HUES6 (cell line): ENCODE measurements at regions not wholly inside any gene's neighbourhood (a gene's known extent, or its start where the extent isn't known, plus 50 kb on each side); places are given as distances from the start of the nearest gene placed in this dataset.

Experiments
- H3K27ac ChIP-seq: 2 replicates; pipeline ENCODE4 v1.7.0; 2013; ENCODE audit warnings: low read depth, mild to moderate bottlenecking, low read length, inconsistent platforms
- H3K27me3 ChIP-seq: 2 replicates; pipeline ENCODE4 v1.6.1; 2013; ENCODE audit warnings: low read length; ENCODE audit not compliant: control insufficient read depth, insufficient read depth
- H3K36me3 ChIP-seq: 2 replicates; pipeline ENCODE4 v1.6.1; 2013; ENCODE audit warnings: low read length; ENCODE audit not compliant: control insufficient read depth, insufficient read depth
- H3K4me1 ChIP-seq: 2 replicates; pipeline ENCODE4 v1.6.1; 2013; ENCODE audit warnings: low read length; ENCODE audit not compliant: control insufficient read depth, insufficient read depth
- H3K4me3 ChIP-seq: 2 replicates; pipeline ENCODE4 v1.5.1; 2013; ENCODE audit warnings: low read depth, low read length
- H3K9ac ChIP-seq: one replicate; pipeline ENCODE4 v1.6.1; 2013; ENCODE audit warnings: mild to moderate bottlenecking, low read length
- H3K9me3 ChIP-seq: 2 replicates; pipeline ENCODE4 v1.6.1; 2013; ENCODE audit warnings: low read depth, low read length; ENCODE audit not compliant: control insufficient read depth, insufficient read depth

DNA sequence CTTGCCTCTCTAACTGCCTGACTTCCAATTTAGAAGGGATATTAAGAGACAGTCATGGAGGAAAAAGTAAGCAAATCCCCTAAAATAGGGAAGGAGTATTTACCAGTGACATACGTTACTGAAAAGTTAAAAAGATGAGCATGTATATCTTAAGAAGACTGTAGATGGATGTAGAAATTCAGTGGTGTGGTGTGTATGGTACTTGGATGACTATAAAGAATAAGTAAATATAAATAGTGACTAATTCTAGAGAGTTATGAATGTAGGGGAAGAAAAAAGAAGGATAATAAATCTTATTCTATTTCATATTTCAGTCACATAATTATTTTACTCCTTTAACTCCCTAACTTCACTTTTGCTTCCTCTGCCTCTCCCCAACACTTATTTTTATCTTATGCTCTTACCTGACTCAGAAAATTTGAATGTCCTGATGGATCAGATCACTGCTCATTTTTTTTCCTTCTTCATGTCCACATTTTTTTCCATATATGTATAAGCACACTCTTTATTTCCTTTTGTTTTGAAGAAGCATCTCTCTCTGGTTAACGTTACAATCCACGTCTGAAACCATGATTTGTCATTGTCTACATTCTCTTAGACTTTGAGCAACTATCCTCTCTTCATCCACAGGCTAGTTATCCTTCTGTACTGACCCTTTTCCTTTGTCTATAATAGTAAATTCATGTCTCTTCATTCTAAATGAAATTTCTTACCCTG lies 422.7 kb upstream of the SYT1 start:
- Histone ChIP-seq H3K36me3 (no peaks in the 10 kb centered on the region), H3K9me3 (no peaks in the 10 kb centered on the region), H3K9ac (no peak overlapping the region), H3K27ac (no peak overlapping the region), H3K4me3 (no peak overlapping the region), H3K27me3 (no peaks in the 10 kb centered on the region), H3K4me1 (no peaks in the 10 kb centered on the region)

DNA sequence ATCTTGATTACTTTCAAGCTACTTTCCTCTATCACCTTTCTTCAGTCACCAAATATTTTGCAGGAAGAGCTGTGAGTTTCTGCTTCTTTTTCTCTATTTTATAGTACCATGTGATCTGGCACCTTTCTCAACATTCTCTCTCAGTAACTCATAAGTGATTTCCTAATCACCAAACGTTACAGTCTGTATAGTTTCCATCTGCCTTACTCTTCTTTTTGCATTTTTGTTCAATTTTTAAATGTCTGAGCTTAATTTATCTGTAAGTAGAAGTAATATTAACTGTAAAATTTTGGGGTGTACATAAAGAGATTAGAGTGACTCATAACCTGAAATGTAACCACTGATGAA lies 422.1 kb upstream of the SYT1 start:
- H3K9me3 ChIP-seq: no peaks in the 10 kb centered on the region
- H3K27me3 ChIP-seq: no peaks in the 10 kb centered on the region
- H3K27ac ChIP-seq: no peak overlapping the region
- H3K36me3 ChIP-seq: no peaks in the 10 kb centered on the region
- no peak overlapping the region for H3K4me3 ChIP-seq
- H3K4me1 ChIP-seq: no peaks in the 10 kb centered on the region
- H3K9ac ChIP-seq: no peak overlapping the region

DNA sequence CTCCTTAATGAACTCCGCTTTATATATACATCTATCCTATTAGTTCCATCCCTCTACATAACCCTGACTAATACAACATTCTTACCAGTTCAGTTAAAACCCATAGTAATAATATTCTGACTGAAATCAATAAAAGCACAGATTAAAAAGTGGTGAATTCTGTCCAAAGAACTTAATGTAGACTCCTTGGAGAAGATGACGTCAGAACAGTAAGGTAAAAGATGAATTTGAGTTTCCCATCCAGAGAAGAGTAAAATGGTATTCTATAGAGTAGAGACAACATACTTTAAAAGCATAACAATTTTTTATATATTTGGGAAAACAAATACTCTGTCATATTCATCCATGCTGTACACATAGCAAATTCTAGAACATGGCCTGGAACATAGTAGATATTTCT lies 418.0 kb upstream of the SYT1 start:
- H3K4me3 ChIP-seq: no peak overlapping the region
- no peaks in the 10 kb centered on the region for H3K36me3 ChIP-seq
- no peaks in the 10 kb centered on the region for H3K4me1 ChIP-seq

DNA sequence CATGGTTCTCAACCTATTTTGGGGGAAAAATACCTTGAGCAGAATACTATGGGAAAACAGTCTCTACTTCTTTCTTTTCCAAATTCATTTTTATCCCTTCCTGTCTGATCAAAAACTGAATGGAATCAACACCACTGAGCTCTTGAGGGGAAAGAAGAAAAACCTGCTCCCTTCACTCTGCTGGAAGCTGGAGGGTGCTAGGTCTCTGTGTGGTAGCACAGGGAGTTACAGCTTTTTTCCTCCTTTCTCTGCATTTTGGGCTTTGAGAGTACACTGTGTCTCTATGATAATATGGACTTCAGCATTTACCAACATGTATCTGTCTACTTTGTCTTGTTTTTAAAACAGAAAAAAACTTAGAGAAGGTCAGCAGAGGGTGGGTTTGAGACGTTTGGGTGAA lies 417.2 kb upstream of the SYT1 start:
- Histone ChIP-seq H3K4me3 (no peak overlapping the region), H3K27me3 (no peaks in the 10 kb centered on the region), H3K27ac (no peak overlapping the region), H3K9me3 (no peaks in the 10 kb centered on the region), H3K4me1 (no peaks in the 10 kb centered on the region), H3K9ac (no peak overlapping the region), H3K36me3 (no peaks in the 10 kb centered on the region)

More for the DNA sequence above, 418.0 kb upstream of the SYT1 start:
- no peaks in the 10 kb centered on the region for H3K9me3 ChIP-seq
- H3K27me3 ChIP-seq: no peaks in the 10 kb centered on the region
- H3K27ac ChIP-seq: no peak overlapping the region
- no peak overlapping the region for H3K9ac ChIP-seq

DNA sequence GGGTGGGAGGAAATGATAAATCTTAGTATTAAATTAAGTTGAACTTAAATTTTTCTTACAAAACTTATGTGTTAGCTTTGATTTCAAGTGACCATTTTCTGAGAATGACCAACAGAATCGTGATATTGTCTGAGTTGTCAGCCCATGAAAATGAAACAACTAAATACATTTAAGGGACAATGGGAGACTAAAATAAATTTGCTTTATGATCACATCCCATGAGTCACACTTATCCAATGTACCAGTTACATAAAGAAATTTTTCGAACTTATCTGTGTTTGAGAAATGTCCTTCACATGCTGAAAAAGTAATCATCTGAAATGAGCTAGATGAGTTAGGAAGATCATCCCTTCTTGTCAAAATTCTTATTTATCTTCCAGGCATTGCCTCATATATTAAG lies 415.9 kb upstream of the SYT1 start:
- Histone ChIP-seq H3K27ac (no peak overlapping the region), H3K4me3 (no peak overlapping the region), H3K9me3 (no peaks in the 10 kb centered on the region), H3K4me1 (no peaks in the 10 kb centered on the region), H3K36me3 (no peaks in the 10 kb centered on the region), H3K9ac (no peak overlapping the region), H3K27me3 (no peaks in the 10 kb centered on the region)

DNA sequence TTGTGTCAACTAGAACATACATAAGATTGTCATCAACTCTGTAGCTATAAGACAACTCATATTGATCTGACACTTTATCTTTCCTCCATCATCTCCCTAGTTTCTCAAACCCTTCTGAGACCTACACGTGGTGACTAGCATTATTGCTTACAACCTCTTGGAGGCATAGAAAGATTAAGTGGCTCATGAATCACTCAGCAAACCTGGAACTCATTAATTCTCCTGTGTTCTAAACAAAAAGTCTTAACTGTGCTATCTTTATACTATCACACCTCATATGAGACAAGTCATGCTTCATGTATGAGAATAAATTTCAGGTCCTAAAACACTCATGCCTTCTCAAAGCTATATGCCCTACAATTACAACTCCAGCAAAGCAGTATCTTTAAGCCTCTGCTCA lies 408.6 kb upstream of the SYT1 start:
- Histone ChIP-seq H3K9me3 (no peaks in the 10 kb centered on the region), H3K4me1 (peaks cover 11% of the 10 kb centered on the region; the same call in 1 of the 2 replicates)

DNA sequence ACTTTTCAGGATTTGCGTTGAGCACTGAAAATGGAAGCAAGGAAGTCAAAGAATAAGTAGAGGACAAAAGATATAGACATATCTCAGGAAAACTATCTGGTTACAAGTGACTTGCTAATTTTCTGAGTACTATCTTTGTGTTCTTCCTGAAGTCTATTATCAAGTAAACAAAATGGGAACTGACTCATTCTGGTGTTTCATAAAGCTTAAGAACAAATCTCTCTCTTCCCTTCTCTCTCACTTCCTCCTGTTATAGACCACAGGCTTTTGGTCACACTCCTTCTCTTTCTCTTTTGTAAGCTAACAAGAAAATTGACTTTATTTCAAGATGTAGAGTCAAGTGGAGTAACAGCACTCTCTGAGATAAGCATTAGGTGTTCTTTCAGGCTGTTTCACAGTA lies 406.6 kb upstream of the SYT1 start:
- no peak overlapping the region for H3K9ac ChIP-seq
- no peaks in the 10 kb centered on the region for H3K36me3 ChIP-seq
- peaks cover 11% of the 10 kb centered on the region; the same call in 1 of the 2 replicates for H3K4me1 ChIP-seq
- H3K9me3 ChIP-seq: no peaks in the 10 kb centered on the region
- H3K27ac ChIP-seq: no peak overlapping the region
- H3K4me3 ChIP-seq: no peak overlapping the region
- no peaks in the 10 kb centered on the region for H3K27me3 ChIP-seq

More for the DNA sequence above, 408.6 kb upstream of the SYT1 start:
- Histone ChIP-seq H3K27ac (no peak overlapping the region), H3K4me3 (no peak overlapping the region), H3K27me3 (no peaks in the 10 kb centered on the region), H3K36me3 (no peaks in the 10 kb centered on the region), H3K9ac (no peak overlapping the region)

DNA sequence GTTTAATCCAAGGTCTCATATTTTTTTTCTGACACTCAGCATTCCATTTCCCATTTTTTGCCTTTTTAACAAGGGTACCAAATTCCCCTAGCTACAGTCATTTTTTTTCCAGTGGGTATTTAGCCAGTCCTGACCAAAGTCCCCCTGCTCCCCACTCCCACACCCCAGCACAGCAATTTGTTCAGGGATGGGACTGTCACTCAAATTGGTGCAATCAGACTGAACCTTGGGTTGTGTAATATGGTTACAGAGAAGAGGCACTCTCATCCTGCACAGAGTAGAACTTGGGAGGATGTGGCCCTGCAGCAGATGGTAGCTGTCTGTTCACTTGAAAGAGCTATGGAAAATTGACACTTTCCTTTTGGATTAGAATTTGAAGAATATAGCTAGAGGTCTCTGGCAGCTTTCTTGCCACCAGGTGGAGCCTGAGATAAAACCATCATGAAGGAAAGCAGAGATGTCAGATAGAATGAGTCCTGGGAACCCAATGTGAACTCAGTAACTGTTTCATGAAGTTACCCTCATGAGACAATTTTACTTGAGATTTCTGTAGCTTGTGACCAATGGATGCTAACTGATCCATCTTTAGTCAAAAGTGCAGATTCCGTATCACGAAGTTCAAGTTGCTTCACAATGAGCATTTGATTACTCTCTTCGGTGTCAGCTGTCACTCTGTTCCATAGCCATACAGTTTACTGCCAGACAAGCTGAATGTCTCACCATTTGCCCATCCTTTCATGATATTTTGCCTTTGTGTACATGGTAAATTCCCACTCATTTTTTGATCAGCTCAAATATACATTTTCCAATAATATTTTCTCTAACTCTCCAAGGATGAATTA lies 394.0 kb upstream of the SYT1 start:
- Histone ChIP-seq H3K9me3 (no peaks in the 10 kb centered on the region), H3K27ac (no peak overlapping the region), H3K27me3 (no peaks in the 10 kb centered on the region), H3K4me1 (no peaks in the 10 kb centered on the region), H3K36me3 (no peaks in the 10 kb centered on the region), H3K9ac (no peak overlapping the region), H3K4me3 (no peak overlapping the region)

DNA sequence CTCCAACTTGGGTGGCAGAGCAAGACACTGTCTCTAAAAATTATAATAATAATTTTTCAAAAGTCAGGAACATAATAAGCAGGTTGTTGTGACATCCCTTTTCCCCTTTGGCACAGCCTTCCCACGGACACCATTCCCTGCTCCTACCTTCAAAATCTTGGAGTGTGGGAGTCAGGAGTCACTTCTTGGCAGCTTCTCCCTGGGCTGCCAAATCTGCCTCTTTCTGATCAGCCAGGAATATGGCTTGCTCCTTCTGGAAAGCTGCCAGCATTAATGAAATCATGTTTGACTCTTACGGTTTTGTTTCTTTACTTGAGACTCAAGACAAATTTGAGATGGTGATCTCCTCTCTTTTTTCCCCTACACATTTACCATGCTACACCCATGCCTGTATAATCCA lies 391.4 kb upstream of the SYT1 start:
- Histone ChIP-seq H3K4me1 (peaks cover 6% of the 10 kb centered on the region; the same call in 1 of the 2 replicates), H3K27ac (no peak overlapping the region), H3K9me3 (0 out of 2 replicates have a peak, but pooled peaks cover 4% of the 10 kb centered on the region), H3K4me3 (no peak overlapping the region), H3K27me3 (no peaks in the 10 kb centered on the region), H3K36me3 (no peaks in the 10 kb centered on the region), H3K9ac (no peak overlapping the region)

DNA sequence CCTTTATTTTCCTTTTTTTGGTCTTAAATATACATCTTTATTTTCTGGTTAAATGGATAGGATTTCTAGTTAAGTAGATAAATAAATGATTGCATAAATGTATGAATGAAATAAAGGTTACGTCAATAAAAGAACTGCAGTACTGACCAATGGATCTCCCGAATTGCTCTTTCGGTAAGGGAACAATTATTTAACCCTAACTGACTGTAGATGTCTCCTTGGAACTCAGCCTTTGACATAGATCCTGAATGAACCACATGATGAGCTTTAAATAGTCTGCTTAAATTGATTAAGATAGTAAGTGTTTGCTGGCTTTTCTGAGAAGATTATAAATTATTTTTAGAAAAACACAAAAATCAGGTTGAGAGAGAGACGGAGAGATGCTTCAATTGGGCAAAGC lies 391.0 kb upstream of the SYT1 start:
- Histone ChIP-seq H3K4me1 (peaks cover 6% of the 10 kb centered on the region; the same call in 1 of the 2 replicates), H3K27me3 (no peaks in the 10 kb centered on the region), H3K27ac (no peak overlapping the region), H3K36me3 (no peaks in the 10 kb centered on the region), H3K9me3 (0 out of 2 replicates have a peak, but pooled peaks cover 4% of the 10 kb centered on the region), H3K9ac (no peak overlapping the region), H3K4me3 (no peak overlapping the region)

DNA sequence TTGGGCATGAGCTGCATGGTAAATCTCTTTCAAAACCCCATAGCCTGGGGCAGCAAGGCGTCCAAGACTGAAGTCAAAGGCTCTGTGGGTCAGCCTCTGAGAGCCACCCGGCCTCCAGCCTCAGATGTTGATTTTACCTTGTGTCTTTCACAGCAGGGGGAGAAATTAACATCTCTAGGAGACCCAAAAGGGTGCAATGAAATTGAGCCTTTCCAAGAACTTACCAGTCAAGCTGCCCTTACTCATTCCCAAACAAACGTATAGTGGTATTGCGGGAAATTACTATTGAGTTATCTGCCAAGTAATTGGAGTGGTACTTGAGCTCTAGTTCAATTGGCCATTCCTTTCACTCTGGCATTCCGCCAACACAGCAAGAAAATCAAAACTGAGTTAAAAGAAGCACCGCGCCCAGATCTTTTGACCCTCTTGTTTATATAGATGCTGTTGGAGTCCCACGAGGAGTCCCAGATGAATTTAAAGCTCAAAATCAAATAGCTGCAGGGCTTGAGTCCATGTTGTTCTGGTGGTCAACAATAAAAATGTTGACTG lies 380.7 kb upstream of the SYT1 start:
- no peaks in the 10 kb centered on the region for H3K27me3 ChIP-seq
- H3K4me1 ChIP-seq: no peaks in the 10 kb centered on the region
- H3K9ac ChIP-seq: no peak overlapping the region
- H3K36me3 ChIP-seq: no peaks in the 10 kb centered on the region
- H3K4me3 ChIP-seq: no peak overlapping the region
- H3K27ac ChIP-seq: no peak overlapping the region
- 0 out of 2 replicates have a peak, but pooled peaks cover 2% of the 10 kb centered on the region for H3K9me3 ChIP-seq
